ENCODE measurements at regions not wholly inside any gene's neighbourhood (a gene's known extent, or its start where the extent isn't known, plus 50 kb on each side); places are given as distances from the start of the nearest gene placed in this dataset.

DNA sequence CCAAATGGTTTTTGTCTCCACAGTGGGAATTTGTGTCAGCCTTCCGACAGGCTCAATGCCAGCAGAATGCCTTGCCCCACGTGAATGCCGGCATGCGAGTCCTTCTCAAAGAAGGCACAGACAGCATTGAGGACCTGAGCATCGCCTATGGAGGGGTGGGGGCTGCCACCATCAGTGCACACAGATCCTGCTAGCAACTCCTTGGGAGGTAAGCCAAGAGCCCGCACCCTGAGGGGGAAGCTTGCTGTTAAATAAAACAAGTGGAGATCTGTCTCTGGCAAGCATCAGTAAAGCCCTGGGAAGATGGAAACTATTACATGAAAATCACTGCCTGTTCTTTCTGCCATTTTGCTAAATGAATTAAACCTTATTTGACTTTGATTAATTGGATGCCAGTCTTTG lies 67.5 kb upstream of the BZW1 start:
- TF ChIP-seq, protein P1, sequence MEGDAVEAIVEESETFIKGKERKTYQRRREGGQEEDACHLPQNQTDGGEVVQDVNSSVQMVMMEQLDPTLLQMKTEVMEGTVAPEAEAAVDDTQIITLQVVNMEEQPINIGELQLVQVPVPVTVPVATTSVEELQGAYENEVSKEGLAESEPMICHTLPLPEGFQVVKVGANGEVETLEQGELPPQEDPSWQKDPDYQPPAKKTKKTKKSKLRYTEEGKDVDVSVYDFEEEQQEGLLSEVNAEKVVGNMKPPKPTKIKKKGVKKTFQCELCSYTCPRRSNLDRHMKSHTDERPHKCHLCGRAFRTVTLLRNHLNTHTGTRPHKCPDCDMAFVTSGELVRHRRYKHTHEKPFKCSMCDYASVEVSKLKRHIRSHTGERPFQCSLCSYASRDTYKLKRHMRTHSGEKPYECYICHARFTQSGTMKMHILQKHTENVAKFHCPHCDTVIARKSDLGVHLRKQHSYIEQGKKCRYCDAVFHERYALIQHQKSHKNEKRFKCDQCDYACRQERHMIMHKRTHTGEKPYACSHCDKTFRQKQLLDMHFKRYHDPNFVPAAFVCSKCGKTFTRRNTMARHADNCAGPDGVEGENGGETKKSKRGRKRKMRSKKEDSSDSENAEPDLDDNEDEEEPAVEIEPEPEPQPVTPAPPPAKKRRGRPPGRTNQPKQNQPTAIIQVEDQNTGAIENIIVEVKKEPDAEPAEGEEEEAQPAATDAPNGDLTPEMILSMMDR (IDR thresholded peaks at IDR 0.05) = no peak
- TF ChIP-seq EP300 (IDR thresholded peaks at IDR 0.05) (no peak), POLR2A (IDR thresholded peaks at IDR 0.05; ENCODE audit: low read depth) (no peak), POLR2AphosphoS5 (IDR thresholded peaks at IDR 0.05) (no peak)
- intact Hi-C loops (cut with DNase I) = no loop called here
- H3K27ac ChIP-seq (replicated peaks in 1 of 4) = no peak overlapping the region
- H3K4me1 ChIP-seq = peaks cover 17 to 34% (median 23%) of the 10 kb centered on the region in 4 donors
- DNase-seq (ENCODE audit: extremely low spot score) = no peak
- no peaks in the 10 kb centered on the region for H3K9me3 ChIP-seq
- 38% methylated on average over 6 of the region's 6 CpGs for WGBS
- H3K27me3 ChIP-seq = no peaks in the 10 kb centered on the region
- no peaks in the 10 kb centered on the region for H3K36me3 ChIP-seq
- no peak overlapping the region for H3K4me3 ChIP-seq

DNA sequence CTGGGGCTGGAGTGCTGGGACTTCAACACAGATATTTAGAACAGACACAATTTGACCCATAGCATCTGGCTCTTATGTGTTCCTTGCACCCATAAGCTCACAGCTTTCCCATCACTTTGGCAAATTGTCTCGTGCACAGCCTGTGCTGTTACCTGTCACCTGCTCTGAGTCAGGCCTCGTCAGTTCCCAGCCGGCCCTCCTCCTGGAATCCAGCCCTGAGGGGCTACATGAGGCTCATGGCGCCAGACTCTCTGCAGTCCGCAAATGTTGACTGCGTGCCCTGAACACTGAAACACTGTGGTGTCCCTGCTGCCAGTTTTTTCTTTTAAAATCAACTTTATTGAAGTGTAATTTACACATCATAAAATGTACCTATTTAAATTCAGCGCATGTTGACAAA lies 65.4 kb upstream of the BZW1 start:
- Histone ChIP-seq H3K27me3 (peaks cover 0 to under 1% (median 0%) of the 10 kb centered on the region in 4 donors), H3K9me3 (no peaks in the 10 kb centered on the region), H3K27ac (replicated peaks in 1 of 4) (no peak overlapping the region), H3K4me1 (peaks cover 14 to 28% (median 20%) of the 10 kb centered on the region in 4 donors), H3K4me3 (no peak overlapping the region), H3K36me3 (no peaks in the 10 kb centered on the region)
- WGBS = 94% methylated on average over 7 of the region's 7 CpGs
- intact Hi-C loops (cut with DNase I) = no loop called here
- TF ChIP-seq, protein P1 (IDR thresholded peaks at IDR 0.05) = no peak
- TF ChIP-seq POLR2AphosphoS5 (IDR thresholded peaks at IDR 0.05) (no peak), EP300 (IDR thresholded peaks at IDR 0.05) (no peak), POLR2A (IDR thresholded peaks at IDR 0.05; ENCODE audit: low read depth) (no peak)
- no peak for DNase-seq (ENCODE audit: extremely low spot score)

DNA sequence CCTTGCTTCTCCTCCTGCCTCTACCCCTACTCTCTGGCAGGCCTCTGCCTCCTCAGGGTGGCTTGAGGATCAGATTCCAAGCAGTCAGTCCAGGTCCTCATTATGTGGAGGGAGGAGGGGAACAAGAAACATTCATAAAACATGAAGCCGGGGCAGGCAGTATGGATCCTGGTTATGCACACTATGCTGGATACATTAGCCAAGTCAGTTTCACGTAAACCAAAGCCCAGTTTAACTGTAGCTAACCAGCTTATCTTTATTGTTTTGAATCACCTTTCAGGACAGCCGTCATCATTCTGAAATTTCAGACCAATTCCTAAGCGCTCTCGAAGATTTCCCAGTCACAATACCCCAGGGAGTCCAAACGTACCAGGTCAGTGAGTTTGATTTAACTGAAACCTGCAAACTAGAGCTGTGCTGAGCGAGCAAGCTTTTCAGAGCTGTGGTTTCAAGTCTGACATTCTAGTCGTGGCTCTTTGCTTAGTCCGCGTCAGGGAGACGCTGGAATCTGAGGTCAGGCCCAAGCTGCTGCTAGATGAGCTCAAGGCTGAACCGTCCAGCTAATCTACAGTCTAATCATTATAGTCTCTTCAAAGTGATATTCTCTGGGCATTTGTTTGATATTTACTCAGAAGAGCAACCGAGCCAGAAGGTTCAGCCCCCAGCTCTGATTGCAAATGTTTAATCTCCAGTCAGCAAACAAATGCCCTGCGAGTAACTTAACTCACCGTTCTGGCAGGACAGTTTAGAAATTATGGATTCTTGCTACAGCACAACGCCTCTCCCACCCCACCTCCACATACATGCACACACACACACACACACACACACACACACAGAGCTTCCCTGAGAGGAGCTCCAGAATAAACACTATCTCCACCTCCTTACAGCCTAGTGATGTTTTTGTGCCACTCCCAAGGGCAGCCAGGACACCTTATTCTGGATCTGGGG lies 63.8 kb upstream of the BZW1 start:
- WGBS = 68% methylated on average over 16 of the region's 16 CpGs
- no peak for DNase-seq (ENCODE audit: extremely low spot score)
- no peaks in the 10 kb centered on the region for H3K9me3 ChIP-seq
- H3K4me3 ChIP-seq = no peak overlapping the region
- peaks cover 0 to 13% (median 6%) of the 10 kb centered on the region in 4 donors for H3K4me1 ChIP-seq
- TF ChIP-seq POLR2AphosphoS5 (IDR thresholded peaks at IDR 0.05) (no peak), EP300 (IDR thresholded peaks at IDR 0.05) (no peak), POLR2A (IDR thresholded peaks at IDR 0.05; ENCODE audit: low read depth) (no peak)
- TF ChIP-seq, protein P1 (IDR thresholded peaks at IDR 0.05) = no peak
- peaks cover 0 to 9% (median 0%) of the 10 kb centered on the region in 4 donors for H3K27me3 ChIP-seq
- no peak overlapping the region for H3K27ac ChIP-seq (replicated peaks in 1 of 4)
- intact Hi-C loops (cut with DNase I) = no loop called here
- no peaks in the 10 kb centered on the region for H3K36me3 ChIP-seq

DNA sequence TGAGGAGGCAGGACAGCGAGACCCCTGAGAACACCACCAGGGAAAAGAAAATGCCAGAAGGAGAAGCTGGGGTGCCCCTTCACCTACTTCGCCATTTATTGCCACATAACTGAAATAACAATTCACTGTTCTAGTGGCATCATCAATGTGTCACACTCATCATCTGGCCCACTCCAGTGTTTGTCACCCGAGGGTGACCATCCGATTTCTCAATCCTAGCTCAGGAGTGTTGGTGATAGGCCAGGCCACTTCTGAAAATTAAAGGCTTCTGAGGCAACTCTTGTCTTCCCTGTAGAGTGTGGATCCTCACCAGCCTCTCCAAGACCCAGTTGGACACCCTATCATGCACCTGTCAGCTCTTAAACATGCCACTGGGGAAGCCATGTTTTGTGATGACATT lies 62.9 kb upstream of the BZW1 start:
- intact Hi-C loops (cut with DNase I) = no loop called here
- no peaks in the 10 kb centered on the region for H3K36me3 ChIP-seq
- DNase-seq (ENCODE audit: extremely low spot score) = no peak
- H3K4me1 ChIP-seq = peaks cover 0 to 5% (median 2%) of the 10 kb centered on the region in 4 donors
- 93% methylated on average over 4 of the region's 4 CpGs for WGBS
- H3K27me3 ChIP-seq = peaks cover 0 to 9% (median 0%) of the 10 kb centered on the region in 4 donors
- no peak for TF ChIP-seq POLR2AphosphoS5 (IDR thresholded peaks at IDR 0.05)
- TF ChIP-seq POLR2A (IDR thresholded peaks at IDR 0.05; ENCODE audit: low read depth) = no peak
- no peak for TF ChIP-seq EP300 (IDR thresholded peaks at IDR 0.05)
- TF ChIP-seq, protein P1 (IDR thresholded peaks at IDR 0.05) = no peak
- no peak overlapping the region for H3K27ac ChIP-seq (replicated peaks in 1 of 4)
- no peaks in the 10 kb centered on the region for H3K9me3 ChIP-seq
- H3K4me3 ChIP-seq = no peak overlapping the region

All from esophagus muscularis mucosa (tissue), 4 donors.